Astrocyte (in vitro differentiated cells and primary cell): ENCODE measurements at regions not wholly inside any gene's neighbourhood (a gene's known extent, or its start where the extent isn't known, plus 50 kb on each side); places are given as distances from the start of the nearest gene placed in this dataset.

Source experiments
- EZH2 ChIP-seq: IDR thresholded peaks from 2 replicates; pipeline ENCODE4 v1.6.1; 2012; ENCODE audit warnings: mild to moderate bottlenecking, low read length, inconsistent platforms; ENCODE audit not compliant: insufficient read depth
- TF ChIP-seq, protein P1 (sequence below): IDR thresholded peaks from 2 replicates; pipeline ENCODE4 v1.5.1; 2011; ENCODE audit warnings: low read depth, mild to moderate bottlenecking, inconsistent platforms, low read length, moderate library complexity; ENCODE audit not compliant: insufficient read depth

GRCh38 chr18:34491719-34492118 lies 218.4 kb upstream of the DTNA start:
- no peak for TF ChIP-seq EZH2
- TF ChIP-seq, protein P1, sequence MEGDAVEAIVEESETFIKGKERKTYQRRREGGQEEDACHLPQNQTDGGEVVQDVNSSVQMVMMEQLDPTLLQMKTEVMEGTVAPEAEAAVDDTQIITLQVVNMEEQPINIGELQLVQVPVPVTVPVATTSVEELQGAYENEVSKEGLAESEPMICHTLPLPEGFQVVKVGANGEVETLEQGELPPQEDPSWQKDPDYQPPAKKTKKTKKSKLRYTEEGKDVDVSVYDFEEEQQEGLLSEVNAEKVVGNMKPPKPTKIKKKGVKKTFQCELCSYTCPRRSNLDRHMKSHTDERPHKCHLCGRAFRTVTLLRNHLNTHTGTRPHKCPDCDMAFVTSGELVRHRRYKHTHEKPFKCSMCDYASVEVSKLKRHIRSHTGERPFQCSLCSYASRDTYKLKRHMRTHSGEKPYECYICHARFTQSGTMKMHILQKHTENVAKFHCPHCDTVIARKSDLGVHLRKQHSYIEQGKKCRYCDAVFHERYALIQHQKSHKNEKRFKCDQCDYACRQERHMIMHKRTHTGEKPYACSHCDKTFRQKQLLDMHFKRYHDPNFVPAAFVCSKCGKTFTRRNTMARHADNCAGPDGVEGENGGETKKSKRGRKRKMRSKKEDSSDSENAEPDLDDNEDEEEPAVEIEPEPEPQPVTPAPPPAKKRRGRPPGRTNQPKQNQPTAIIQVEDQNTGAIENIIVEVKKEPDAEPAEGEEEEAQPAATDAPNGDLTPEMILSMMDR: no peak
